Natural killer cell (primary cell): ENCODE measurements at regions not wholly inside any gene's neighbourhood (a gene's known extent, or its start where the extent isn't known, plus 50 kb on each side); places are given as distances from the start of the nearest gene placed in this dataset.

Source experiments
- ATAC-seq, 3 donors: fragments of 150-1000 bp in 2 of 3; fragments of 200-7000 bp in 1 of 3; cut with Tn5 transposase; 1 replicate in 1 of 3; 2 replicates in 2 of 3; pipeline ENCODE4 v1.10.0; 2021; ENCODE audit warnings: mild to moderate bottlenecking in 2 of 3, moderate library complexity in 2 of 3
- DNase-seq, 2 donors: peaks; one replicate each; pipeline versions ENCODE4 v3.0.0 to v3.0.0-alpha.2; 2013 to 2021; ENCODE audit warnings: mixed read lengths in 1 of 2
- H3K27ac ChIP-seq: one replicate; pipeline ENCODE4 v1.5.1; 2013; ENCODE audit warnings: mild to moderate bottlenecking, low read length
- H3K27me3 ChIP-seq: one replicate; pipeline ENCODE4 v1.6.1; 2013; ENCODE audit warnings: low read length; ENCODE audit not compliant: control insufficient read depth, insufficient read depth
- H3K36me3 ChIP-seq: one replicate; pipeline ENCODE4 v1.6.1; 2013; ENCODE audit warnings: low read length; ENCODE audit not compliant: control insufficient read depth, insufficient read depth
- H3K4me1 ChIP-seq: one replicate; pipeline ENCODE4 v1.6.1; 2013; ENCODE audit warnings: low read length; ENCODE audit not compliant: control insufficient read depth, insufficient read depth
- H3K4me3 ChIP-seq: one replicate; pipeline ENCODE4 v1.5.1; 2013; ENCODE audit warnings: low read length
- H3K9me3 ChIP-seq: one replicate; pipeline ENCODE4 v1.6.1; 2013; ENCODE audit warnings: low read length; ENCODE audit not compliant: control insufficient read depth, insufficient read depth
- H3K27ac Mint-ChIP-seq, 2 donors: one replicate each; pipeline ENCODE4 v1.8.0; 2022; ENCODE audit warnings: mild to moderate bottlenecking in 2 of 2, mixed read lengths in 2 of 2, moderate library complexity in 1 of 2
- H3K27me3 Mint-ChIP-seq, 2 donors: one replicate each; pipeline ENCODE4 v1.8.0; 2022; ENCODE audit warnings: low read depth in 2 of 2, mixed read lengths in 2 of 2
- H3K36me3 Mint-ChIP-seq: one replicate; pipeline ENCODE4 v1.8.0; 2022; ENCODE audit warnings: mixed read lengths
- H3K4me1 Mint-ChIP-seq, 2 donors: one replicate each; pipeline ENCODE4 v1.8.0; 2022; ENCODE audit warnings: mixed read lengths in 2 of 2
- H3K4me3 Mint-ChIP-seq: one replicate; pipeline ENCODE4 v1.8.0; 2022; ENCODE audit warnings: mild to moderate bottlenecking, moderate library complexity, mixed read lengths
- H3K9me3 Mint-ChIP-seq, 2 donors: one replicate each; pipeline ENCODE4 v1.8.0; 2022; ENCODE audit warnings: mixed read lengths in 2 of 2
- WGBS: methylation state at CpG from one replicate; pipeline ENCODE4 v1.1.7; 2013; ENCODE audit warnings: missing lambda C conversion rate; ENCODE audit not compliant: insufficient coverage; 5-methylcytosine and 5-hydroxymethylcytosine counted together
- intact Hi-C: fragments of 100-400 bp; cut with micrococcal nuclease; formaldehyde crosslinking; loops from one replicate; pipeline ENCODE4 v1.14.2; 2022
- TF ChIP-seq, protein P1 (sequence below): fragments of 200-600 bp; IDR thresholded peaks from one replicate; pipeline ENCODE4 v1.8.0; 2022; ENCODE audit warnings: antibody characterized with exemption

GRCh38 chr2:156673981-156674380 is 237.8 kb downstream of the GPD2 start:
- 81% methylated on average over 2 of the region's 2 CpGs for WGBS
- Mint-ChIP-seq H3K4me1 (no peaks in the 10 kb centered on the region), H3K9me3 (peaks cover 3 to 5% of the 10 kb centered on the region in 2 donors), H3K27me3 (peaks cover 0 to 2% of the 10 kb centered on the region in 2 donors), H3K36me3 (no peaks in the 10 kb centered on the region), H3K4me3 (no peak overlapping the region), H3K27ac (no peak overlapping the region)
- Histone ChIP-seq H3K27me3 (no peaks in the 10 kb centered on the region), H3K27ac (no peak overlapping the region), H3K9me3 (no peaks in the 10 kb centered on the region), H3K4me1 (no peaks in the 10 kb centered on the region), H3K36me3 (no peaks in the 10 kb centered on the region), H3K4me3 (no peak overlapping the region)
- intact Hi-C loops = no loop called here
- ATAC-seq (no peak), DNase-seq (no peak)
- TF ChIP-seq, protein P1, sequence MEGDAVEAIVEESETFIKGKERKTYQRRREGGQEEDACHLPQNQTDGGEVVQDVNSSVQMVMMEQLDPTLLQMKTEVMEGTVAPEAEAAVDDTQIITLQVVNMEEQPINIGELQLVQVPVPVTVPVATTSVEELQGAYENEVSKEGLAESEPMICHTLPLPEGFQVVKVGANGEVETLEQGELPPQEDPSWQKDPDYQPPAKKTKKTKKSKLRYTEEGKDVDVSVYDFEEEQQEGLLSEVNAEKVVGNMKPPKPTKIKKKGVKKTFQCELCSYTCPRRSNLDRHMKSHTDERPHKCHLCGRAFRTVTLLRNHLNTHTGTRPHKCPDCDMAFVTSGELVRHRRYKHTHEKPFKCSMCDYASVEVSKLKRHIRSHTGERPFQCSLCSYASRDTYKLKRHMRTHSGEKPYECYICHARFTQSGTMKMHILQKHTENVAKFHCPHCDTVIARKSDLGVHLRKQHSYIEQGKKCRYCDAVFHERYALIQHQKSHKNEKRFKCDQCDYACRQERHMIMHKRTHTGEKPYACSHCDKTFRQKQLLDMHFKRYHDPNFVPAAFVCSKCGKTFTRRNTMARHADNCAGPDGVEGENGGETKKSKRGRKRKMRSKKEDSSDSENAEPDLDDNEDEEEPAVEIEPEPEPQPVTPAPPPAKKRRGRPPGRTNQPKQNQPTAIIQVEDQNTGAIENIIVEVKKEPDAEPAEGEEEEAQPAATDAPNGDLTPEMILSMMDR = no peak

- 75% methylated on average over 2 of the region's 3 CpGs for WGBS
- Mint-ChIP-seq H3K9me3 (peaks cover 0 to 3% of the 10 kb centered on the region in 2 donors), H3K4me1 (no peaks in the 10 kb centered on the region), H3K4me3 (no peak overlapping the region), H3K27me3 (peaks cover 0 to 2% of the 10 kb centered on the region in 2 donors), H3K27ac (no peak overlapping the region), H3K36me3 (no peaks in the 10 kb centered on the region)
- TF ChIP-seq, protein P1 = no peak
- intact Hi-C loops = no loop called here
- H3K4me1 ChIP-seq = no peaks in the 10 kb centered on the region
- DNase-seq = no peak
- H3K9me3 ChIP-seq = no peaks in the 10 kb centered on the region
- ATAC-seq = no peak
- H3K27me3 ChIP-seq = no peaks in the 10 kb centered on the region
- no peaks in the 10 kb centered on the region for H3K36me3 ChIP-seq
- no peak overlapping the region for H3K4me3 ChIP-seq
- no peak overlapping the region for H3K27ac ChIP-seq
Measured at GRCh38 chr2:156675896-156676295, 239.7 kb downstream of the GPD2 start.

DNA sequence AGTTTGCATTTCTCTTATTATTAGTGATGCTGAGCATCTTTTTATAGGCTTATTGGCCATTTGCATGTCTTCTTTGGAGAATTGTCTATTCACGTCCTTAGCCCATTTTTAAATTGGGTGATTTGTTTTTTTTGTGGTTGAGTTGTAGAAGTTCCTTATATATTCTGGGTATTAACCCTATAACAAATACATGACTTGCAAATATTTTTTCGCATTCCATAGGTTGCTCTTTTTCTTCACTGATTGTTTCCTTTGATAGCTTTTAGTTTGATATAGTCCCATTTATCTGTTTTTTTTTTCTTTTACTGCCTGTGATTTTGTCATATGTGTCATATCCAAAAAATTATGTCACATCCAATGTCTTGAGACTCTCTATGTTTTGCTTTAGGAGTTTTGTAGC is 243.6 kb downstream of the GPD2 start:
- Histone ChIP-seq H3K36me3 (no peaks in the 10 kb centered on the region), H3K27me3 (no peaks in the 10 kb centered on the region), H3K27ac (no peak overlapping the region), H3K9me3 (no peaks in the 10 kb centered on the region), H3K4me3 (no peak overlapping the region), H3K4me1 (no peaks in the 10 kb centered on the region)
- TF ChIP-seq, protein P1 = no peak
- no CpG with 5 or more reads among the region's 2 CpGs for WGBS
- intact Hi-C loops = no loop called here
- ATAC-seq (no peak), DNase-seq (no peak)
- Mint-ChIP-seq H3K36me3 (no peaks in the 10 kb centered on the region), H3K27me3 (peaks cover 0 to 1% of the 10 kb centered on the region in 2 donors), H3K9me3 (peaks cover 0 to 2% of the 10 kb centered on the region in 2 donors), H3K4me3 (no peak overlapping the region), H3K4me1 (no peaks in the 10 kb centered on the region), H3K27ac (no peak overlapping the region)

DNA sequence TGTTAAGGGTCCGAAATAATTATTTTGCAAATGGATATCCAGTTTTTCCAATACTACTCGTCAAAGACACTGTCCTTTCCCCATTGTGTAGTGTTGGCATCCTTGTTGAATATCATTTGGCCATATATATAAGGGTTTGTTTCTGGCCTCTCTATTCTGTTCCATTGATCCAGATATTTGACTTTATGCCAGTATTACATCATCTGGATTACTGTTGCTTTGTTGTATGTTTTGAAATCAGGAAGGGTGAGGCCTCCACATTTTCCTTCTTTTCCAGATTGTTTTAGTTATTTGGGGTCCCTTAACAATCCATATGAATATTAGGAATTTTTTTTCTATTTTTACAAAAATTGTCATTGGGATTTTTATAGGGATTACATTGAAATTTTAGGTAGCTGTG is 244.1 kb downstream of the GPD2 start:
- no peaks in the 10 kb centered on the region for H3K27me3 ChIP-seq
- no peaks in the 10 kb centered on the region for H3K4me1 ChIP-seq
- DNase-seq = no peak
- Mint-ChIP-seq H3K36me3 (no peaks in the 10 kb centered on the region), H3K9me3 (peaks cover 0 to 2% of the 10 kb centered on the region in 2 donors), H3K27me3 (no peaks in the 10 kb centered on the region), H3K4me1 (no peaks in the 10 kb centered on the region), H3K27ac (no peak overlapping the region), H3K4me3 (no peak overlapping the region)
- intact Hi-C loops = no loop called here
- 100% methylated on average over 1 of the region's 2 CpGs for WGBS
- no peak for ATAC-seq
- H3K27ac ChIP-seq = no peak overlapping the region
- H3K4me3 ChIP-seq = no peak overlapping the region
- TF ChIP-seq, protein P1 = no peak
- H3K9me3 ChIP-seq = no peaks in the 10 kb centered on the region
- no peaks in the 10 kb centered on the region for H3K36me3 ChIP-seq
